Osteoblast (primary cell): ENCODE measurements at regions not wholly inside any gene's neighbourhood (a gene's known extent, or its start where the extent isn't known, plus 50 kb on each side); places are given as distances from the start of the nearest gene placed in this dataset.

Source experiments
- DNase-seq: peaks from one replicate; pipeline ENCODE4 v3.0.0; 2011; ENCODE audit warnings: low spot score, mixed read lengths; ENCODE audit not compliant: insufficient read length; ENCODE audit errors: missing footprints
- H2AFZ ChIP-seq: 2 replicates; pipeline ENCODE4 v1.6.0; 2011; ENCODE audit warnings: mild to moderate bottlenecking, low read length
- H3K27ac ChIP-seq: 2 replicates; pipeline ENCODE4 v1.5.1; 2011; ENCODE audit warnings: mild to moderate bottlenecking, low read depth, low read length, moderate library complexity
- H3K27me3 ChIP-seq: 2 replicates; pipeline ENCODE4 v1.6.0; 2012; ENCODE audit warnings: mild to moderate bottlenecking, control low read depth, inconsistent platforms, low read length, moderate library complexity; ENCODE audit not compliant: insufficient read depth
- H3K36me3 ChIP-seq: 2 replicates; pipeline ENCODE4 v1.5.1; 2011; ENCODE audit warnings: mild to moderate bottlenecking, low read length, control low read depth, moderate library complexity; ENCODE audit not compliant: insufficient read depth
- H3K4me1 ChIP-seq: 2 replicates; pipeline ENCODE4 v1.5.1; 2011; ENCODE audit warnings: mild to moderate bottlenecking, low read length, control low read depth, moderate library complexity; ENCODE audit not compliant: insufficient read depth
- H3K4me2 ChIP-seq: 2 replicates; pipeline ENCODE4 v1.6.0; 2011; ENCODE audit warnings: mild to moderate bottlenecking, low read length; ENCODE audit not compliant: insufficient read depth
- H3K4me3 ChIP-seq: fragments of 200-600 bp; sonication (generic); 3 replicates; pipeline ENCODE4 v1.5.1; 2012; ENCODE audit warnings: mild to moderate bottlenecking, low read length, inconsistent platforms; ENCODE audit not compliant: insufficient read depth
- H3K79me2 ChIP-seq: 2 replicates; pipeline ENCODE4 v1.6.0; 2012; ENCODE audit warnings: mild to moderate bottlenecking, low read length, control low read depth, inconsistent platforms; ENCODE audit not compliant: insufficient read depth
- H3K9me3 ChIP-seq: 2 replicates; pipeline ENCODE4 v1.5.1; 2011; ENCODE audit warnings: low read depth, low read length, control low read depth
- H4K20me1 ChIP-seq: 2 replicates; pipeline ENCODE4 v1.6.0; 2012; ENCODE audit warnings: mild to moderate bottlenecking, low read length, control low read depth; ENCODE audit not compliant: insufficient read depth
- CTCF ChIP-seq: IDR thresholded peaks from 2 replicates; pipeline ENCODE4 v1.5.1; 2011; ENCODE audit warnings: mild to moderate bottlenecking, low read depth, low read length, moderate library complexity; ENCODE audit errors: extremely low read depth

GRCh38 chr18:29146068-29146467 is 969.1 kb upstream of the CDH2 start:
- Histone ChIP-seq H4K20me1 (no peaks in the 10 kb centered on the region), H3K4me2 (no peak overlapping the region), H3K27me3 (no peaks in the 10 kb centered on the region)

GRCh38 chr18:29140590-29140989 is 963.7 kb upstream of the CDH2 start:
- Histone ChIP-seq H3K79me2 (no peaks in the 10 kb centered on the region), H3K4me2 (no peak overlapping the region), H3K9me3 (no peaks in the 10 kb centered on the region), H3K4me3 (no peak overlapping the region), H3K4me1 (no peaks in the 10 kb centered on the region), H3K36me3 (no peaks in the 10 kb centered on the region), H2AFZ (no peak overlapping the region), H3K27me3 (no peaks in the 10 kb centered on the region), H3K27ac (no peak overlapping the region), H4K20me1 (no peaks in the 10 kb centered on the region)
- DNase-seq, result no peak
- TF ChIP-seq CTCF, result no peak

More at GRCh38 chr18:29146068-29146467, 969.1 kb upstream of the CDH2 start:
- DNase-seq, result no peak
- Histone ChIP-seq H3K9me3 (no peaks in the 10 kb centered on the region), H3K4me3 (no peak overlapping the region), H2AFZ (no peak overlapping the region), H3K27ac (no peak overlapping the region), H3K4me1 (peaks cover 4% of the 10 kb centered on the region), H3K36me3 (no peaks in the 10 kb centered on the region), H3K79me2 (no peaks in the 10 kb centered on the region)
- no peak for TF ChIP-seq CTCF

- Histone ChIP-seq H3K4me1 (no peaks in the 10 kb centered on the region), H3K36me3 (no peaks in the 10 kb centered on the region), H2AFZ (no peak overlapping the region), H4K20me1 (no peaks in the 10 kb centered on the region), H3K27ac (no peak overlapping the region), H3K27me3 (no peaks in the 10 kb centered on the region), H3K4me3 (no peak overlapping the region), H3K4me2 (no peak overlapping the region), H3K9me3 (no peaks in the 10 kb centered on the region), H3K79me2 (no peaks in the 10 kb centered on the region)
- no peak for TF ChIP-seq CTCF
- DNase-seq, result no peak
These were observed 961.0 kb upstream of the CDH2 start for GRCh38 chr18:29137773-29138495.

GRCh38 chr18:29123706-29124530 is 947.0 kb upstream of the CDH2 start:
- no peak overlapping the region for H3K4me3 ChIP-seq
- peak overlapping the region; percentile 49 for H3K4me2 ChIP-seq
- no peak for DNase-seq

More at GRCh38 chr18:29123706-29124530, 947.0 kb upstream of the CDH2 start:
- Histone ChIP-seq H3K27me3 (no peaks in the 10 kb centered on the region), H3K4me1 (no peaks in the 10 kb centered on the region), H3K9me3 (no peaks in the 10 kb centered on the region), H4K20me1 (no peaks in the 10 kb centered on the region), H2AFZ (peak overlapping the region; percentile 76), H3K27ac (peak overlapping the region; percentile 23), H3K36me3 (no peaks in the 10 kb centered on the region), H3K79me2 (no peaks in the 10 kb centered on the region)
- TF ChIP-seq CTCF, result no peak
